ENCODE measurements at regions not wholly inside any gene's neighbourhood (a gene's known extent, or its start where the extent isn't known, plus 50 kb on each side); places are given as distances from the start of the nearest gene placed in this dataset.

GRCh38 chr9:108793573-108793972, 62.2 kb downstream of the ACTL7B start:
- DNase-seq (no peak), ATAC-seq (ENCODE audit: low FRiP score in 2 of 2) (no peak)
- H3K27me3 ChIP-seq = no peaks in the 10 kb centered on the region
- no peak overlapping the region for H3K4me3 ChIP-seq
- peaks cover 3 to 14% (median 5%) of the 10 kb centered on the region in 4 donors for H3K9me3 ChIP-seq
- H3K36me3 ChIP-seq = no peaks in the 10 kb centered on the region
- no peaks in the 10 kb centered on the region for H3K4me1 ChIP-seq
- TF ChIP-seq POLR2A (IDR thresholded peaks at IDR 0.05) = no peak
- no peak for TF ChIP-seq CTCF (IDR thresholded peaks at IDR 0.05)
- TF ChIP-seq EP300 (IDR thresholded peaks at IDR 0.05) = no peak
- TF ChIP-seq POLR2AphosphoS5 (IDR thresholded peaks at IDR 0.05) = no peak
- H3K27ac ChIP-seq = no peak overlapping the region
- WGBS, 2 donors = 84 to 90% methylated on average over 4 of the region's 4 CpGs

- Histone ChIP-seq H3K36me3 (no peaks in the 10 kb centered on the region), H3K4me3 (no peak overlapping the region), H3K27ac (no peak overlapping the region), H3K4me1 (peaks cover 0 to 6% (median 0%) of the 10 kb centered on the region in 4 donors), H3K27me3 (no peaks in the 10 kb centered on the region), H3K9me3 (peaks cover 3 to 14% (median 5%) of the 10 kb centered on the region in 4 donors)
- DNase-seq (no peak), ATAC-seq (ENCODE audit: low FRiP score in 2 of 2) (no peak)
- 20 to 74% methylated on average over 2 of the region's 2 CpGs for WGBS, 2 donors
- TF ChIP-seq EP300 (IDR thresholded peaks at IDR 0.05) (no peak), CTCF (IDR thresholded peaks at IDR 0.05) (no peak), POLR2A (IDR thresholded peaks at IDR 0.05) (no peak), POLR2AphosphoS5 (IDR thresholded peaks at IDR 0.05) (no peak)
Observed at GRCh38 chr9:108789742-108790141, 66.0 kb downstream of the ACTL7B start.

GRCh38 chr9:108787690-108788048, 68.1 kb downstream of the ACTL7B start:
- Histone ChIP-seq H3K36me3 (no peaks in the 10 kb centered on the region), H3K4me3 (no peak overlapping the region), H3K27me3 (no peaks in the 10 kb centered on the region), H3K27ac (no peak overlapping the region), H3K9me3 (peaks cover 1 to 9% (median 5%) of the 10 kb centered on the region in 4 donors), H3K4me1 (peaks cover 0 to 13% (median 3%) of the 10 kb centered on the region in 4 donors)
- TF ChIP-seq EP300 (IDR thresholded peaks at IDR 0.05) (no peak), CTCF (IDR thresholded peaks at IDR 0.05) (no peak), POLR2A (IDR thresholded peaks at IDR 0.05) (no peak), POLR2AphosphoS5 (IDR thresholded peaks at IDR 0.05) (no peak)
- DNase-seq (no peak), ATAC-seq (ENCODE audit: low FRiP score in 2 of 2) (no peak)
- WGBS, 2 donors = 84 to 90% methylated on average over 7 of the region's 7 CpGs

GRCh38 chr9:108786901-108787689, 68.7 kb downstream of the ACTL7B start:
- TF ChIP-seq EP300 (IDR thresholded peaks at IDR 0.05) (no peak), CTCF (IDR thresholded peaks at IDR 0.05) (no peak), POLR2AphosphoS5 (IDR thresholded peaks at IDR 0.05) (no peak), POLR2A (IDR thresholded peaks at IDR 0.05) (no peak)
- Histone ChIP-seq H3K27me3 (no peaks in the 10 kb centered on the region), H3K9me3 (peaks cover 0 to 4% (median 1%) of the 10 kb centered on the region in 4 donors), H3K4me1 (peaks cover 0 to 13% (median 3%) of the 10 kb centered on the region in 4 donors), H3K36me3 (no peaks in the 10 kb centered on the region), H3K27ac (no peak overlapping the region), H3K4me3 (no peak overlapping the region)
- WGBS, 2 donors = 71 to 83% methylated on average over 5 of the region's 5 CpGs
- no peak for DNase-seq
- ATAC-seq (ENCODE audit: low FRiP score in 2 of 2) = peak in 1 of 2 donors; percentile 71

GRCh38 chr9:108786322-108786721, 69.5 kb downstream of the ACTL7B start:
- ATAC-seq (ENCODE audit: low FRiP score in 2 of 2) = peak in 1 of 2 donors; percentile 11
- H3K4me3 ChIP-seq = no peak overlapping the region
- H3K4me1 ChIP-seq = peaks cover 0 to 13% (median 3%) of the 10 kb centered on the region in 4 donors
- no peak overlapping the region for H3K27ac ChIP-seq
- H3K9me3 ChIP-seq = no peaks in the 10 kb centered on the region
- no peaks in the 10 kb centered on the region for H3K27me3 ChIP-seq
- 58 to 64% methylated on average over 4 of the region's 4 CpGs for WGBS, 2 donors
- no peak for TF ChIP-seq CTCF (IDR thresholded peaks at IDR 0.05)
- no peak for TF ChIP-seq POLR2AphosphoS5 (IDR thresholded peaks at IDR 0.05)
- TF ChIP-seq POLR2A (IDR thresholded peaks at IDR 0.05) = no peak
- TF ChIP-seq EP300 (IDR thresholded peaks at IDR 0.05) = no peak
- DNase-seq = no peak
- H3K36me3 ChIP-seq = no peaks in the 10 kb centered on the region
